ENCODE measurements at regions not wholly inside any gene's neighbourhood (a gene's known extent, or its start where the extent isn't known, plus 50 kb on each side); places are given as distances from the start of the nearest gene placed in this dataset.

DNA sequence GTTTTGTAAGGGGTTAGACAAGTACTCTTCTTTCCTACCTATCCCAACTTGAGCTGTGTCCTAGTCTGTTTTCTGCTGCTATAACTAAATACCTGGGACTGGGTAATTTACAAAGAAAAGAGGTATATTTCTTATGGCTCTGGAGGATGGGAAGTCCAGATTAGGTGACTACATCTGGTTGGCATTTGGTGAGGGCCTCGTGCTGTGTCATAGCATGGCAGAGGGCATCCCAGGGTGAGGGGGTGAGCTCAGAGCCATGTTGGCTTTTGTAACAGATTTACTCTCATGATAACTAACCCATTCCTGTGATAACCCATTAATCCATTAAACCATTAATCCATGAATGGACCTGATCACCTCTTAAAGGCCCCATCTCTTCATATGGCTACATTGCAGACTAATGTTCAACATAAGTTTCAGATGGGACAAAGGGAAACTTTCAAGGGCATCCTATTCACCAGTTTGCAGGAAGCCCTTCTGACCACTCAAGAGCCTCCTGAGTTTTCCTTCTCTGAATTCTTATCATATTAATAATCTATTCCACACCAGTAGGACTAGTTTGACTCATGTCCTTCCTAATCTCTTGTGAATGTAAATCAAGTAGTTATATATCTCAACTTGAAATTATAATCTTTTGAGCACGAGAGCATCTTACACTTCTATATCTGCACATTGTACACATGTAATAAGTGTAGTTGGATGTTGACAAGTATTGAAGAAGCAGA lies 185.7 kb upstream of the ZPLD1 start:
- no peak for FAIRE-seq

DNA sequence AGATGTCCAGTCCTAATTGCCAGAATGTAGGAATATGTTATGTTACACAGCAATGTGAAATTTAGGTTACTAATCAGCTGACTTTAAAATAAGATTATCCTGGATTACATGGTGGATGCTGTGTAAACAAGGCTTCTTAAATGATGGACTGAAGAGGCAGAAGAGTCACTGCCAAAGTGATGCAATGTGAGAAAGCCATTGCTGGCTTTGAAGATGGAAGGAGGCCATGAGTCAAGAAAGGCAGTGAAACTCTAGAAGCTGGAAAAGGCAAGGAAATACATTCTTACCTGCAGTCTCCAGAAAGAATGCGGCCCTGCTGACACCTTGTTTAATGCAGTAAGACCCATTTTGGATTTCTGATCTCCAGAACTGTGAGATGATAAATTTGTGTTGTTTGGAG lies 179.1 kb upstream of the ZPLD1 start:
- FAIRE-seq: no peak

DNA sequence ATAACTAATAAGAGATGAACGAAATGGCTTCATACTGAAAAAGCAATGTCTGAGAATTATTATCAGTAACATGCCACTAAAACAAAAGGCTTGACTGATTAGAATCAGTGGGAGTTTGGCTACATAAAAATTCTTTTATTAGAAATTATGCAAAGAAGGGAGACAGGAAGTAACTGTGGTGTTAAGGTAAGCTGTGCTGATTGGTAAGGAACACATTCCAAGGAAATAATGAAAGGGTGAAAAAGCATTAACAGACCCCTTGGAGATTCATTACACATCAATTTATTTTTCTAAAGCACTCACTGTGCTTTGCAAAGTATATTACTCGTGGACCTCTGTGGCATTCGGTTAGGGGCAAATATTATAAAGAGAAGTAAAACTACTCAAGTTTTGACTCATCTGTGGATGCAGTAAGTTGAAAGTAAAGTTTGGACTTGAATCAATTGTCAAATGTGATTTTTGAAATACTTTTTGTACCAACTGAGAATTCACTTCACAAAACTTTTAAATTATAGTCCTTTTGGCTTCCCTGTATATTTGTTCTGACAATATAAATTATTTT lies 176.1 kb upstream of the ZPLD1 start:
- FAIRE-seq: no peak

DNA sequence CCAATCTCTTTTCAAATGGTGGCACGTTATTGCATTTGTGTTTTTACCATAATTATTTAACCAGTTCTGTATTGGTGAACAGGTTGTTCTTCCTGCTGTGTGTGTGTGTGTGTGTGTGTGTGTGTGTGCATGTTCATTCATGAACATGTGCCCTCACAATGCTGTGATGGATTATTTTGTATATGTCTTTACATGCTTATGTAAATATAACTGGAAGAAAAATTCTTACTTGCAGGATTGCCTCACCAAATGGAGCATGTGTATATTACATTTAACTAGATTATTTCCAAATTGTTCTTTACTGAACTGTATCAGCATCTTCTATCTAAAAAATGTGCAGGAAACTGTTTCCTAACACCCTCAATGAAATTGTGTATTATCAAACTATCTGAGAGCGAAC lies 175.2 kb upstream of the ZPLD1 start:
- FAIRE-seq: no peak

DNA sequence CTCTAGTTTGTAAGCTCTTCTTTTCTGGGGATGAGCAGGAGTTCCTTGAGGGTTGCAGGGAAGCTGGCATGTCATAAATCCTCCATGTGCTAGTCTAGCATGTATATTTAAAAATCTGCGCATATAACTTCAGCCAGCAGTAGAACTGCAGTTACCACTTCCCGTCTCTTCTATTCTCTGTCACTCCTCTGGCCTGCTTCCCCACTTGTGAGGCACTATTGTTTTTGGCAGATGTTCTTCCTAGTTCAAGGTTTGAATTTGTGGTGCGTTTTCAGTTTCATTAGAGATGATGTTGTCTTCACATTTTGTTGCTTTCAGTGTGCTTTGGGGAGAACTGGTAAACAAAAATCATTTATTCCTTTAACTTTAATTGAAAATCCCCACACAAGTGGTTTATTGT lies 169.1 kb upstream of the ZPLD1 start:
- no peak for FAIRE-seq

DNA sequence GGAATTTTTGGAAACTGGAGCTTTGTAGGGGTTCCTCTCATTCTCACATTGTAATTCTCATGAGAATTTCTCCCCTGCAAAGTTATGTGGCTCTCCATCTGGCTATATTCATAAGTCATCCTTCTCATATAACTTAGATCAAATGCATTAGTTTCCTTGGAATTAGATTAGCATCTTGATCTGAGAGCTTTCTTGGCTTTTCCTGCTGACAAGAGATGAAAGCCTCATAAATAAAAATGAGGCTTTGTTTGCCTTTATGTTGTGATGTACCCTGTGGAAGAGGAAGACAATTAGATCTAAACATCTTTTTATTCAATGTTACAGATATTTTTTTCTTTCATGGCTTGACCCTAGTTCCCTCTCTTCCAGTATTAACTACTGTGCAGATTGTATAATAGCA lies 165.4 kb upstream of the ZPLD1 start:
- FAIRE-seq: no peak

DNA sequence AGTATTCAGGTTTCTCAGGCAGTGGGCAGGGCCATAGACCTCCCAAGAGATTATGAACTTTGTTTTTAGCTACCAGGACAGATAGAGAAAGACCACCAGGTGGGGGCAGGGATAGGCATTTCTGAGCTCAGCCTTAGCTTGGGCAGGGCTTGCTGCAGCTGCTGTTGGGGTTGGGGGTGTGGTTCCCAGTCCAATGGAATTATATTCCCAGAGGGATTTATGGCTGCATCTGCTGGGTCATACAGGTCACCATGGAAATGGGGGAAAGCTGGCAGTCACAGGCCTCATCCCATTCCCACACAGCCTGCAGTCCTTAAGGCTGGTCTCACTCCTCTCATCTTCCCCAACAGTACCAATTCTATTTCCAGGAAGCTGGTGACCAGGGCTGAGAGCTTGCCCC lies 144.6 kb upstream of the ZPLD1 start:
- FAIRE-seq: no peak

DNA sequence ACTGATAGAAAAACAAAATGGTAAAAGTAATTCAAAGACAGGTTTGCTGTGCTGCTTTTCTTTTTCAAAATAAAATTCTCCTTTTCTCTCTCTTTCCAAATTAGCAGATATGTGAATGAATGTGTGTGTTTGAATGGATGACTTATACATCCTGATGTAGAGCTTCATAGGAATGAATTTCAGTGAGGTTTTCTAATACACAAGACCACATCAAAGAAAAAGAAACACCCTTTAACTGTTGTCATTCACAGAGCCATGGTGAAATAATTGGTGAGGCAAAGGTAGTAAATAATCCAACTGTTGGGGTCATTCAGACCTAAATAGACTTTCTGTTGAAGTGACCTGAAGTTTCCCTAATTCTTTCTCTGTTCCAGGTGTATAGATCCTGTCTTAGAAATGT lies 139.1 kb upstream of the ZPLD1 start:
- FAIRE-seq: no peak

DNA sequence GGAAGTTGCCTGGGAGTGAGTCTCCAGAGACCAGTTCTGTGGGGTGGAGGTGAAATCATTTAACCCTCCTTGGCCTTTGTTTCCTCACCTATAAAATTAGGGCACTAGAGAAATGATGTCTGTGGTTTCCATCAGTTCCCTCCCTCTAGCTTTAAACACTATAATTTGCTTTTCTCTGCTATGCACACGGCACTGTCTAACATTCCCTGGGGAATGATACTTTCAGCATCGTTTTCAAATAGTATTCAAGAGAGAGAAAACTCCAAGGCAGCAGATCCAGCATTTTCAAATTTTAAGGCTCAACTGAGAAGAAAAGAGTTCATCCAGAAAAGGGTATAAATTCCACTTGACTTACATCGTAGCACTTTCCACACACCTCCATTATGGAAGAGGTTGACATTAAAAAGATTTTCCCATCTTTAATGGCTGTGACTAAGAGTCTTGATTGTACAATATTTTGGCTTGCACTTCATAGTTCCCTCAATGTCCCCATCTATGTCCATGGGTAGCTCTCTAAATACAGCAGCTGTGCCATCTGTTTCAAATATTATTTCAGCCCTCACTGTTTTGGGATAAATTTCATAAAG lies 137.7 kb upstream of the ZPLD1 start:
- FAIRE-seq: no peak

DNA sequence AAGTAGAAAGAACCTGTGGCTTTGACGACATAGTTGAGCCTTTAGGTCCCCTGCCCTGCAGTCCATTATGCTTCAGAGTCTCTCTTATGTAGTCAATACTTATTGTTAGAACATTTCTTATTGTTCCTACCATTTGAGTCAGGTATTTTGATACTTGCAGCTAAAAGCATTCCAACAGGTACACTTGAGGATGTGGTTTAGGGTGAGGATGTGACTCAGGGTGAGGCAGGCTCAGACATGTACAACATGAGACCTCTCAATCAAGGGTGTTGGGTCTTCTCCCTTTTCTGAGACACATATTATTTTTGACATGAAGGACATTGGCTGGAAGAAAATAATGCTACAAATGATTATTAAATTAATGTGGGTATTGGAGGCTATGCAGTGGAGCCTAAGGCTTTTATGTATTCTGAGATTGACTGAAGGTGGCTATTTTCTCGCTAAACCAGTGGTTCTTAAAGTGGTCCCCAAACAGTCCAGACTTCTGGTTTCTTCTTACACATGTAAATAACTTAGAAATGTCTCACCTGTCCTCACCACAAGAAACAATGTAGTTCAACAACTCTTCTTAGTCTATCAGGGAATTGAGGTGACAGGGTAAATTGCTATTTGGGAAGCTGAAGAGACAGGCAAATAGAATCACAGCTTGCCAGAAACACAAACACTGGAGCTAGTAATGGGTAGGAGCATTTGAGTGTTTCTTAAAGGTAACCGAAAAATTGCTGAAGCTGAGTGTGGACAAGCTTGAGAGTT lies 135.5 kb upstream of the ZPLD1 start:
- no peak for FAIRE-seq

DNA sequence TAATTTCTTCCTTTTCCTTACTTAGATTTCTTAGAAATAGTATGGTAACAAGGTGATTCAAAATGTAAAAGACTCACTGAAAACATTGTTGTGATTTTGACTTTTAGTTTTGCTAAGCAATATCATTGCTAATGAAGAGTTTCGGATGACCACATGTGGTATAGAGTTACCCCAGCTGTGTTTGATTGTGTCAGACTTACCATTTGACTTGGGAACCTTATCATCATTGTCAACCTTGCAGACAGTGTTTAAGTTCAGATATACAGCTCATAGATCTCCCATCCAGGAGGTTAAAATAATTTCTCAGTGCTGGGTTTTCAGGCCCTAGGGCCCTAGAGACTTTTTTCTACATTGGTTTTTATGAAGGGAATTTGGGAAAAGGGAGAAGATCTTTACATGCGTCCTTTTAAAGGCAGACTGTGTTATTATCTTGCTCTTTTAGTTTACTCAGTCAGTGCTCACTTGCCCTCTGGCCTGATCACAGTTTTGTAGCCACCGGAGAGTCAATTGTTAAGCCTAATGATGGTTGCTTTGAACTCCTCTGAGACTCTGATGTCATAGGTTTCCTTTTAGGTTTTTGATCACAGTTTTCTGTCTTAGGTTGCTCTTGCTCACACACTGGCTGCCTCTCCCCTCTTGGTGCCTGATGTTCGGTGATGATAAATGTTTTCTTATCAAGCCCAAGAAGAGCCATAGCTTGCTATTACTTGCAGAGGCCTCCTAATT lies 133.5 kb upstream of the ZPLD1 start:
- FAIRE-seq: no peak

DNA sequence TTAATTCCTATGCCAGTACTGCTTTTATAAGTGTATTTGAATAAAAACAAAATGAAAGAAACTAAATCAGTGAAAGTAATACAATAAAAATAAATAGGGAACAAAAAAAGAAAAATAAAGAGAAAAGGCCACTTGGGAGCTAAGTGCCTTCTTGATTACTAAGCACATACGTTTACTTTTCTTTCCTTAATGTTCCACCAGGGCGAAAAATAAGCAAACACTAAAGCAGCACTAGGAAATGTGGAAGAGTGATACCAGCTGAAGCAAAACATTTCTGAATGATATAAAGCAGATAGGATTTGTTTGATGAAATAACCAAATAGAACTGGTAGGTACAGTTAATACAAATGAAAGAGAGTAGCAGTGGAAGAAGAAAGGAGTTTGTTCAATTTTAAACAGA lies 132.8 kb upstream of the ZPLD1 start:
- no peak for FAIRE-seq

DNA sequence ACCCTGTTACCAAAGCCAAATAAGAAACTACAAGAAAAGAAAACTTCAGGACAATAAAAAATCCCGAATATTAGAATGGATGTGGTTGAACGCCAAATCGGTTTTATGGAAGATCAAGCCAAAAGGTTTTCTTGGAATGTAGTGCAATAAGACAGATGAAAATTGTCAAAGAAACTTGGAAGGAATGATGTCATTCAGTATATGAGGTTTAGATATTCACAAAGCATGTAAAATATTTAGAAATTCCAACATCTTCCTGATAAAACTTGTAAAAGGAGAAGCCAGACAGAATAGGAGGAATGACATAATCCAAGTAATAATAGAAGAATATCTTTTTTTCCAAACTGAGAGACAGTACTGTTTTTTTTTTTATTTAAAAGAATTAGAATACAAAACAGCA lies 130.3 kb upstream of the ZPLD1 start:
- no peak for FAIRE-seq

DNA sequence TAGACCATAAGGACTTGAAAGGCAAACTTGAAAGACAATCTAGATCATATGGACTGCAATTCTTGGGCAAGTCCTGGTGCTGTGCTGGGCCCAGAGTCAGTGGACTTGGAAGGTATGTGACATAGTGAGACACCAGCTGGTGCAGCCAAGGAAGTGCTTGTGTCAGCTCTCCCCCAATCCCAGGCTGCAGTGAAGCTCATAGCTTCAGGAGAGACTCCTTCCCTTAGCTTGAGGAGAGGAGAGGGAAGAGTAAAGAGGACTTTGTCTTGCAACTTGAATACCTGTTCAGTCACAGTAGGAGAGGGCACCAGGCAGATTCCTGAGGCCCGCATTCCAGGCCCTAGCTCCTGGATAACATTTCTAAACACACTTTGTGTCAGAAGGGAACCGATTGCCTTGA lies 127.4 kb upstream of the ZPLD1 start:
- no peak for FAIRE-seq

DNA sequence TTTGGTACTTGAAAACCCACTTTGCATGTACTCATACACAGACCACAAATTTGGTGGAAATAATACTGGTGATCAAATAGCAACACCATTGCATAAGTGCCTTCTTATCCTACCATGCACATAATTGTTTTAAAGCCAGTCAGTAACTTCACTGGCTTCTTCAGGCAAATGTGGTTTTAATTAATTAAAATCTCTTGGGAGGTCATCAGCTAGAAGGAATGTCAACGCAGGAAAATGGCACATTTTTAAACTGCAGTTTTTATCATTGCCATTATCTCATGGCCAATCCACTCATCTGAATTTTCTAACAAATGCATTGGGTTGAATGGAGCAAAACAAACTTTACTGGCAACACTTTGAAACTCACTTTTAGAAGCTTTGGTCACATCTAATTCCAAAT lies 105.7 kb upstream of the ZPLD1 start:
- no peak for FAIRE-seq

DNA sequence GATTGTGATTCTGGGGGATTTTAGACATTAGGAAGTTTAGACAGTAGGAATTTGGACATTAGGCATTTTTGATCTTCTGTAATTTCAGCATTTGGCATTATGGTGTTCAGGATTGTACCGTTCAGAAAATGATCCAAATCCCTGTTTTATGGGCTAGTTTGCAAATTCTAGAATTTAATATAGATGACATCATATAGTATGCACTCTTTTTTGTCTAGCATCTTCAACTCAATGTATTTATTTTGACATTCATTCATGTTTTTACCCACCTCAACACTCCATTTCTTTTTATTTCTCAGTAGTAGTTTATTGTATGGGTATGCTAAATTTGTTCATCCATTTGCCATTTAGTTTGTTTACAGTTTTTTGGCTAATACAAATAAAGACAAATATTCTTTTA lies 105.3 kb upstream of the ZPLD1 start:
- no peak for FAIRE-seq

DNA sequence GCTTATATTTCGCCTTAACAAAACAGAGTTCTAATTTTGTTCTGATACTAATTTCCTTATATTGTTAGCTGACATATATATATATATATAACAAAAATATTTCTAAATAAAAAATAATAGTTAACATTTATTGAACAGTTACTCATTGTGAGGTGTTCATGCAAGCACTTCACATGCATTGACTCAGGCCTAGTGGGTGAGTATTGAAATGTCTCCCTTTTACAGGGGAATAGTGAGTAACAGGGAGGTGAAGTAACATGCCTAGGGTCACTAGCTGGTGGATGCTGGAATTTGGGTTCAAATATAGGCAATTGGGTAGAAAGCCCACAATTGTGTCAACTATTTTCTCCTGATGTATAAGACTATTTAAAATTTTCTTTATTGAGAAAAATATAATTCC lies 102.6 kb upstream of the ZPLD1 start:
- no peak for FAIRE-seq

DNA sequence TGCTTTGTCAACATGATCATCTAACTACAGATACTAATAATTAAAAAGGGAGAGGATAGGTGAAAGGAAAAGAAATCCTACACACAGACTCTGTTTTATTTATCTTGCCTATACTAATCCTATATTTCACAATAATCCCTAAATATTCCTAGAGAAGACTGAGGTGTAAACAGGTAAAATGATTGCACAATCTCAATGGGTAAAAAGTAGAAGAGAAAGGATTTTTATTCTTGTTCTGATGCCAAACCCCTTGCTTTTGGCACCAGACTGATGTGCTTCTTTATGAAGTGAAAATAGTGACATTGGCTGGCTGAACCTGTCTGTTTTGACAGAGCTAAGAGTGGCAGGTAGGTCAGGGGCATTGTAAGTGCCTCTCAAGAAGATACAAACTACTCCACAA lies 101.9 kb upstream of the ZPLD1 start:
- FAIRE-seq: no peak

DNA sequence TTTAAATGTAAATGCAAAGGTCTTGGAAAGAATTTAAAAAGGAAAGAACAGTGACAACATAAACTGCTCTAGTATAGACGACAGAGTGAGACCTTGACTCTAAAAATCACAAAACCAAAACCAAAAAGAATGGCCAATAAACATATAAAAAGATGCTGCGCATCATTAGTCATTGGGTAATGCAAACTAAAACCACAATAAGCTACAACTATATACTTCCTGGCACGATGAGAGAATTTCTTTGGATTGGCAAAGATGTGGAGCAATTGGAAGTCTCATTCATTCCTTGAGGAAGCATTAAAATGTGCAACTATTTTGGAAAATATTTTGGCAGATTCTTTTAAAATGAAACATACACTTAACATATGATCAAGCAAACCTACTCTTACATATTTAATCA lies 98.7 kb upstream of the ZPLD1 start:
- no peak for FAIRE-seq

DNA sequence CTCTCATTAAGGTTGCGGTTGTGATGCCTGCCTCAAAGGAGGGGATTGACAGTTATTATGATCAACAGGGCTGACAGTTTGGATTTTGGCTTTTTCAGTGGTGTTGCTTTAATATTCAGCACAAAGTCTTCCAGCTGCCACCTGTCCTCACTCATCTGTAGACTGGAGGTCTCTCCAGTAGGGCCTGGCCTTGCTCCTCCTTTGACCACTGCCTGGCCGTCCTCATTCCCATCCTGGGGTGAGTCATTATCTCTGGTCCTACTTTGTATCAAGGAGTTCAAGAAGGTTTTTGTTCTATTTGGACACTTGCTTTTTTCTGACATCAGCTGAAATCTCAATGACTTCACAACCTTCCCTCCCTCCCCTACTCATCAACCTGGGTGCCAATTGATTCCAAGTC lies 95.1 kb upstream of the ZPLD1 start:
- FAIRE-seq: no peak

DNA sequence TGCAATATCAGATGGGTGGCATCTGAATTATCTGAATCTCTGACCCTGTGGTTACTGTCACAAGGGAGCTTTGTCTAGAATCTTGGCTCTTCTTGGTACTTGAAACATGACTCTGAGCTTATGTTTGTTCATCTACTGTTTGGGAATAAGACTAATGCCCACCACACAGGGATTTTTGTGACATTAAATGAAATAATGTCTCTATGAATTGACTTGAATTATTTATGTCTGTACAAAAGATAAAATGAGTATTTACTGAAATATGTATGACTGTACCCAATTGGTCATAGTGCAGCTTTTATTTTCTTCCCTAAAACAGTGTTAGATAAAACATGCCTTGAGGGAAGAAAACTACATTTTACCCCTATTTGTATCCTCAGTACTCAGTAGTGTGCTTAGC lies 87.9 kb upstream of the ZPLD1 start:
- no peak for FAIRE-seq

DNA sequence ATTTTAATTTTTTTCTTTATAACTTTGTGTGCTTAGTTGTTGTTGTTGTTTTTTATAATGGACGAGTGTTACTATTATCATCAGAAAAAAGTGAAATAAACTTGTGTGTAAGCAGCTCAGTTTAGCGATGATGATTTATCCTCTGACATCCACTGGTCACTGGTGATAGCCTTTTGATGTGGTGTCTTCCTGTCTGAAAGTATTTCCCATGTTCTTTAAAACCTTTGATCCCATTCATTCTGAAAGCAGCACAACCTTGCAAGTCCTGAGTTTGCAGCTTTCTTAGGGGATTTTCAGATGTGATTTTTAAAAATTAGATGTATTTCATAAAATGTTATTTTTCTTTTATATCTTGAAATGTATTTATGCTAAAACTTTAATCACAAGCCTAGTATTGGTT lies 85.9 kb upstream of the ZPLD1 start:
- FAIRE-seq: no peak

DNA sequence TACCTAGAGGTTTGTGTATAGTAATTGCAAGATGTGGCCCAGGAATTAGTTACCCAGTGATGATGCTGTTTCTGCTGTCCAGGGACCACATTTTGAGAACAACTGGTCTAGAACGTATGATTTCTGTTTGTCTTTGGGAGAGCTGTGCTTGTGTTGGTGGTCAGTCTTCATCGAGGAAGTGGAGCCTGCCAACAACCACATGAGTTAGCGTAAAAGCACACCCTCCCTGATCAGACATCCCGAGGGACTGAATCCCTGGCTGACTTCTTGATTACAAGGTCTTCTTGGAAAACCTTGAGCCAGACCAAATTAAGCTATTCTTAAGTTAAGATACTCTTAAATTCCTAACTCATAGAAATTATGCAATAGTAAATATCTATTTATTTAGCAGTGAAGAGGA lies 81.7 kb upstream of the ZPLD1 start:
- FAIRE-seq: no peak
